GM23338 (cell line): ENCODE measurements at regions not wholly inside any gene's neighbourhood (a gene's known extent, or its start where the extent isn't known, plus 50 kb on each side); places are given as distances from the start of the nearest gene placed in this dataset.

Source experiments
- ATAC-seq: fragments of 200-7000 bp; cut with Tn5 transposase; 3 replicates; pipeline ENCODE4 v1.9.1; 2020
- DNase-seq: peaks from one replicate; pipeline ENCODE4 v3.0.0-alpha.2; 2015; ENCODE audit warnings: low spot score
- H2AFZ ChIP-seq: fragments of 200-600 bp; sonication (generic); 2 replicates; pipeline ENCODE4 v1.8.0; 2016; ENCODE audit warnings: antibody characterized with exemption, mild to moderate bottlenecking, moderate library complexity
- H3F3A ChIP-seq: fragments of 200-600 bp; sonication (generic); replicated peaks from 2 replicates; pipeline ENCODE4 v1.8.0; 2017; ENCODE audit warnings: antibody characterized with exemption, mixed run types, low read depth
- H3K27ac ChIP-seq: fragments of 200-600 bp; sonication (generic); 2 replicates; pipeline ENCODE4 v1.6.1; 2016; ENCODE audit warnings: low read depth
- H3K27me3 ChIP-seq: fragments of 200-600 bp; sonication (generic); 2 replicates; pipeline ENCODE4 v1.8.0; 2016; ENCODE audit warnings: mild to moderate bottlenecking, mixed run types, moderate library complexity; ENCODE audit not compliant: insufficient read depth
- H3K36me3 ChIP-seq: fragments of 200-600 bp; sonication (generic); 2 replicates; pipeline ENCODE4 v1.8.0; 2016; ENCODE audit warnings: mild to moderate bottlenecking; ENCODE audit not compliant: insufficient read depth
- H3K4me1 ChIP-seq: fragments of 200-600 bp; sonication (generic); 2 replicates; pipeline ENCODE4 v1.8.0; 2016; ENCODE audit warnings: mild to moderate bottlenecking, moderate library complexity; ENCODE audit not compliant: insufficient read depth
- H3K4me2 ChIP-seq: fragments of 200-600 bp; sonication (generic); 2 replicates; pipeline ENCODE4 v1.7.1; 2017; ENCODE audit warnings: mixed run types
- H3K4me3 ChIP-seq: fragments of 200-600 bp; sonication (generic); 2 replicates; pipeline ENCODE4 v1.6.1; 2016; ENCODE audit warnings: mixed run types
- H3K79me2 ChIP-seq: fragments of 200-600 bp; sonication (generic); replicated peaks from 2 replicates; pipeline ENCODE4 v1.8.0; 2017; ENCODE audit warnings: mild to moderate bottlenecking; ENCODE audit not compliant: insufficient read depth
- H3K9me2 ChIP-seq: fragments of 200-600 bp; sonication (generic); 2 replicates; pipeline ENCODE4 v1.8.0; 2017; ENCODE audit not compliant: insufficient read depth
- H4K20me1 ChIP-seq: fragments of 200-600 bp; sonication (generic); replicated peaks from 2 replicates; pipeline ENCODE4 v1.8.0; 2017; ENCODE audit warnings: mild to moderate bottlenecking; ENCODE audit not compliant: insufficient read depth
- H3K27ac Mint-ChIP-seq: 2 replicates; pipeline ENCODE4 v1.8.0; 2020; ENCODE audit warnings: inconsistent platforms, mild to moderate bottlenecking, moderate library complexity, mixed read lengths
- H3K27me3 Mint-ChIP-seq: 3 replicates; pipeline ENCODE4 v1.8.0; 2022; ENCODE audit warnings: low read depth, mild to moderate bottlenecking, moderate library complexity, mixed read lengths, inconsistent platforms; ENCODE audit not compliant: insufficient read depth, poor library complexity
- H3K36me3 Mint-ChIP-seq: 3 replicates; pipeline ENCODE4 v1.8.0; 2021; ENCODE audit warnings: low read depth, mild to moderate bottlenecking, inconsistent platforms, moderate library complexity, mixed read lengths
- H3K4me1 Mint-ChIP-seq: 3 replicates; pipeline ENCODE4 v1.8.0; 2020; ENCODE audit warnings: mild to moderate bottlenecking, inconsistent platforms, mixed read lengths
- H3K4me3 Mint-ChIP-seq: 3 replicates; pipeline ENCODE4 v1.8.0; 2021; ENCODE audit warnings: moderate library complexity, mild to moderate bottlenecking, inconsistent platforms, mixed read lengths
- H3K9me3 Mint-ChIP-seq: 3 replicates; pipeline ENCODE4 v1.8.0; 2020; ENCODE audit warnings: moderate library complexity, mild to moderate bottlenecking, inconsistent platforms, mixed read lengths
- CREB1 ChIP-seq: fragments of 250-450 bp; sonication (Bioruptor Pico); IDR thresholded peaks from 2 replicates; pipeline ENCODE4 v1.5.0; 2020; ENCODE audit warnings: low read depth, mild to moderate bottlenecking, moderate library complexity
- EZH2phosphoT487 ChIP-seq: fragments of 200-600 bp; sonication (generic); IDR thresholded peaks from one replicate; pipeline ENCODE4 v1.8.1; 2018; ENCODE audit warnings: antibody characterized with exemption; ENCODE audit not compliant: unreplicated experiment
- JUNB ChIP-seq: IDR thresholded peaks from one replicate; pipeline ENCODE4 v1.6.1; 2016; ENCODE audit warnings: antibody characterized with exemption; ENCODE audit not compliant: unreplicated experiment
- NANOG ChIP-seq: IDR thresholded peaks from 2 replicates; pipeline ENCODE4 v1.6.1; 2016; ENCODE audit warnings: antibody characterized with exemption, borderline replicate concordance
- POLR2AphosphoS5 ChIP-seq: IDR thresholded peaks from 2 replicates; pipeline ENCODE4 v1.6.1; 2016; ENCODE audit warnings: antibody characterized with exemption, low read depth
- STAT1 ChIP-seq: IDR thresholded peaks from one replicate; pipeline ENCODE4 v1.6.1; 2016; ENCODE audit warnings: antibody characterized with exemption; ENCODE audit not compliant: unreplicated experiment
- ZNF331 ChIP-seq: fragments of 250-450 bp; sonication (Bioruptor Pico); IDR thresholded peaks from 2 replicates; pipeline ENCODE4 v1.5.0; 2020; ENCODE audit warnings: low read depth, mild to moderate bottlenecking, moderate library complexity
- TF ChIP-seq, protein P1 (sequence below): IDR thresholded peaks from 2 replicates; pipeline ENCODE4 v1.6.1; 2016; ENCODE audit warnings: antibody characterized with exemption
- TF ChIP-seq, protein P2 (sequence below): IDR thresholded peaks from one replicate; pipeline ENCODE4 v1.6.1; 2018; ENCODE audit warnings: antibody characterized with exemption; ENCODE audit not compliant: unreplicated experiment
- TF ChIP-seq, protein P3 (sequence below), 2 experiments: fragments of 200-600 bp in 1 of 2; sonication (generic) in 1 of 2; conservative IDR thresholded peaks; 2 replicates each; pipeline versions ENCODE4 v1.5.1 to v1.6.1; 2016 to 2017; ENCODE audit warnings: antibody characterized with exemption in 2 of 2, low read depth in 2 of 2, mild to moderate bottlenecking in 2 of 2, moderate library complexity in 1 of 2

DNA sequence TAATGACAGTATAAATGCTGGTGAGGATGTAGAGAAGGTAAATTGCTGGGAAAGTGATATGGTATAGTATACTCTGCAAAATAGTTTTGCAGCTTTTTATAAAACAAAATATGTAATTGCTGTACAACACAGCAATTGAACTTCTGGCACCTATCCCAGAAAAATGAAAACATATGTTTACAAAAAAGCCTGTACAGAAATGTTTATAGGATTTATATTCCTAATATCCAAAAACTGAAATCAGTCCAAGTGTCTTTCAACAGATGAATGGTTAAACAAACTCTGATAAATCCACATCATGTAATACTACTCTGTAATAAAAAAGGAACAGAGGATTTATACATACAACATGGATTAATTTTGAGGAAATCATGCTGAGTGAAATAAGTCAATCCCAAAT lies 198.4 kb upstream of the ACTRT1 start (continued):
- TF ChIP-seq, protein P1, sequence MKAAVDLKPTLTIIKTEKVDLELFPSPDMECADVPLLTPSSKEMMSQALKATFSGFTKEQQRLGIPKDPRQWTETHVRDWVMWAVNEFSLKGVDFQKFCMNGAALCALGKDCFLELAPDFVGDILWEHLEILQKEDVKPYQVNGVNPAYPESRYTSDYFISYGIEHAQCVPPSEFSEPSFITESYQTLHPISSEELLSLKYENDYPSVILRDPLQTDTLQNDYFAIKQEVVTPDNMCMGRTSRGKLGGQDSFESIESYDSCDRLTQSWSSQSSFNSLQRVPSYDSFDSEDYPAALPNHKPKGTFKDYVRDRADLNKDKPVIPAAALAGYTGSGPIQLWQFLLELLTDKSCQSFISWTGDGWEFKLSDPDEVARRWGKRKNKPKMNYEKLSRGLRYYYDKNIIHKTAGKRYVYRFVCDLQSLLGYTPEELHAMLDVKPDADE: no peak
- no peak for TF ChIP-seq NANOG
- no peak for TF ChIP-seq CREB1 (CRISPR knock-in tag)
- no peak for TF ChIP-seq STAT1
- no peak for TF ChIP-seq JUNB
- TF ChIP-seq, protein P2, sequence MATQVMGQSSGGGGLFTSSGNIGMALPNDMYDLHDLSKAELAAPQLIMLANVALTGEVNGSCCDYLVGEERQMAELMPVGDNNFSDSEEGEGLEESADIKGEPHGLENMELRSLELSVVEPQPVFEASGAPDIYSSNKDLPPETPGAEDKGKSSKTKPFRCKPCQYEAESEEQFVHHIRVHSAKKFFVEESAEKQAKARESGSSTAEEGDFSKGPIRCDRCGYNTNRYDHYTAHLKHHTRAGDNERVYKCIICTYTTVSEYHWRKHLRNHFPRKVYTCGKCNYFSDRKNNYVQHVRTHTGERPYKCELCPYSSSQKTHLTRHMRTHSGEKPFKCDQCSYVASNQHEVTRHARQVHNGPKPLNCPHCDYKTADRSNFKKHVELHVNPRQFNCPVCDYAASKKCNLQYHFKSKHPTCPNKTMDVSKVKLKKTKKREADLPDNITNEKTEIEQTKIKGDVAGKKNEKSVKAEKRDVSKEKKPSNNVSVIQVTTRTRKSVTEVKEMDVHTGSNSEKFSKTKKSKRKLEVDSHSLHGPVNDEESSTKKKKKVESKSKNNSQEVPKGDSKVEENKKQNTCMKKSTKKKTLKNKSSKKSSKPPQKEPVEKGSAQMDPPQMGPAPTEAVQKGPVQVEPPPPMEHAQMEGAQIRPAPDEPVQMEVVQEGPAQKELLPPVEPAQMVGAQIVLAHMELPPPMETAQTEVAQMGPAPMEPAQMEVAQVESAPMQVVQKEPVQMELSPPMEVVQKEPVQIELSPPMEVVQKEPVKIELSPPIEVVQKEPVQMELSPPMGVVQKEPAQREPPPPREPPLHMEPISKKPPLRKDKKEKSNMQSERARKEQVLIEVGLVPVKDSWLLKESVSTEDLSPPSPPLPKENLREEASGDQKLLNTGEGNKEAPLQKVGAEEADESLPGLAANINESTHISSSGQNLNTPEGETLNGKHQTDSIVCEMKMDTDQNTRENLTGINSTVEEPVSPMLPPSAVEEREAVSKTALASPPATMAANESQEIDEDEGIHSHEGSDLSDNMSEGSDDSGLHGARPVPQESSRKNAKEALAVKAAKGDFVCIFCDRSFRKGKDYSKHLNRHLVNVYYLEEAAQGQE: no peak
- no peak for TF ChIP-seq ZNF331 (CRISPR knock-in tag)
- TF ChIP-seq POLR2AphosphoS5: no peak
- TF ChIP-seq, protein P3, sequence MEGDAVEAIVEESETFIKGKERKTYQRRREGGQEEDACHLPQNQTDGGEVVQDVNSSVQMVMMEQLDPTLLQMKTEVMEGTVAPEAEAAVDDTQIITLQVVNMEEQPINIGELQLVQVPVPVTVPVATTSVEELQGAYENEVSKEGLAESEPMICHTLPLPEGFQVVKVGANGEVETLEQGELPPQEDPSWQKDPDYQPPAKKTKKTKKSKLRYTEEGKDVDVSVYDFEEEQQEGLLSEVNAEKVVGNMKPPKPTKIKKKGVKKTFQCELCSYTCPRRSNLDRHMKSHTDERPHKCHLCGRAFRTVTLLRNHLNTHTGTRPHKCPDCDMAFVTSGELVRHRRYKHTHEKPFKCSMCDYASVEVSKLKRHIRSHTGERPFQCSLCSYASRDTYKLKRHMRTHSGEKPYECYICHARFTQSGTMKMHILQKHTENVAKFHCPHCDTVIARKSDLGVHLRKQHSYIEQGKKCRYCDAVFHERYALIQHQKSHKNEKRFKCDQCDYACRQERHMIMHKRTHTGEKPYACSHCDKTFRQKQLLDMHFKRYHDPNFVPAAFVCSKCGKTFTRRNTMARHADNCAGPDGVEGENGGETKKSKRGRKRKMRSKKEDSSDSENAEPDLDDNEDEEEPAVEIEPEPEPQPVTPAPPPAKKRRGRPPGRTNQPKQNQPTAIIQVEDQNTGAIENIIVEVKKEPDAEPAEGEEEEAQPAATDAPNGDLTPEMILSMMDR (conservative IDR thresholded peaks at IDR 0.05; ENCODE audit: low read depth in 2 of 2): no peak

GRCh38 chrX:128216364-128216763 lies 164.2 kb upstream of the ACTRT1 start:
- Mint-ChIP-seq H3K4me3 (no peak overlapping the region), H3K4me1 (no peaks in the 10 kb centered on the region), H3K27ac (no peak overlapping the region), H3K27me3 (peaks cover 2% of the 10 kb centered on the region), H3K36me3 (no peaks in the 10 kb centered on the region; the same call in 2 of the 3 replicates), H3K9me3 (peaks cover 3% of the 10 kb centered on the region; the same call in 2 of the 3 replicates)
- Histone ChIP-seq H3K36me3 (no peaks in the 10 kb centered on the region), H3K27me3 (no peaks in the 10 kb centered on the region), H3K4me1 (no peaks in the 10 kb centered on the region), H3K4me2 (no peak overlapping the region), H3K9me2 (no peaks in the 10 kb centered on the region), H3F3A (no peaks in the 10 kb centered on the region), H2AFZ (no peak overlapping the region), H4K20me1 (no peaks in the 10 kb centered on the region), H3K27ac (no peak overlapping the region), H3K4me3 (no peak overlapping the region), H3K79me2 (no peaks in the 10 kb centered on the region)
- TF ChIP-seq EZH2phosphoT487 (no peak), JUNB (no peak), NANOG (no peak), STAT1 (no peak), CREB1 (CRISPR knock-in tag) (no peak), ZNF331 (CRISPR knock-in tag) (no peak)
- TF ChIP-seq, protein P3 (conservative IDR thresholded peaks at IDR 0.05; ENCODE audit: low read depth in 2 of 2): no peak
- no peak for DNase-seq
- no peak for ATAC-seq
